Activated T-cell treated with anti-CD3 and anti-CD28 coated beads for 4 hours (primary cell): ENCODE measurements at regions not wholly inside any gene's neighbourhood (a gene's known extent, or its start where the extent isn't known, plus 50 kb on each side); places are given as distances from the start of the nearest gene placed in this dataset.

Source experiments
- DNase-seq: peaks from one replicate; pipeline ENCODE4 v3.0.0-alpha.2; 2020

DNA sequence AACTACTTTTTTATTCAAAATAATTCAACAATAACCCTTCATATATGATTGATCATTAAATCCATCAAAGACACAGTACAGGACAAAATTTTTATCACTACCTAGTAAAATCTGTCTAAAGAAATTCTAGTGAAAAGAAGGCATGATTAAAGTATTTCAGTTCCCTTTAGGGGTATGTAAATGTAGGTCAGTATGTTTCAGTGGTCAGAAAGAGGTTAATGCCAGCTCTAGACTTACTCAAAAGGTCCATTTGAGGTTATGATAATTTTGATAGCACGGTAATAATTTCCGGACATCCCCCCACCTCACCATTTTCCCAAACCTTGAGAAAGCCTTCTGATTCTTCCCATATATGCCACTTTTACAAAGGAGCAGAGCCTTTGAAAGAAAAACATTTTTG lies 193.5 kb upstream of the ID4 start:
- DNase-seq, result no peak

DNA sequence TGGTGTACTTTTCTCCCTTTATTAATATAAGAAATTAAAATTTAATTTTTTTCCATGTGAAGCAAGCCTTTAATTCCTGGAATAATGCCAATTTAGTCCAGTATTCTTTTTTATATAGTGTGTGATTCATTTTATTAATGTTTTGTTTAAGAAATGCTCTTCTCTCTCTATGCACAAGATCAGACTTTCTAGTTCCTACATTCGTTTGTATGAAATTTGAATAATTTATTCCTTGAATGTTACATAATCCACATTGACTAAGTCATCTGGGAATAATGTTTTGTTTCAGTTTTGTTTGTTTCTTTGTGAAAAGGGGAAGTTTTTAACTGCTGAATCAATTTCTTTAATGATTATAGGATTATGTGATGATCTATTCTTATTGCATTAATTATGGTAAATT lies 181.4 kb upstream of the ID4 start:
- no peak for DNase-seq

DNA sequence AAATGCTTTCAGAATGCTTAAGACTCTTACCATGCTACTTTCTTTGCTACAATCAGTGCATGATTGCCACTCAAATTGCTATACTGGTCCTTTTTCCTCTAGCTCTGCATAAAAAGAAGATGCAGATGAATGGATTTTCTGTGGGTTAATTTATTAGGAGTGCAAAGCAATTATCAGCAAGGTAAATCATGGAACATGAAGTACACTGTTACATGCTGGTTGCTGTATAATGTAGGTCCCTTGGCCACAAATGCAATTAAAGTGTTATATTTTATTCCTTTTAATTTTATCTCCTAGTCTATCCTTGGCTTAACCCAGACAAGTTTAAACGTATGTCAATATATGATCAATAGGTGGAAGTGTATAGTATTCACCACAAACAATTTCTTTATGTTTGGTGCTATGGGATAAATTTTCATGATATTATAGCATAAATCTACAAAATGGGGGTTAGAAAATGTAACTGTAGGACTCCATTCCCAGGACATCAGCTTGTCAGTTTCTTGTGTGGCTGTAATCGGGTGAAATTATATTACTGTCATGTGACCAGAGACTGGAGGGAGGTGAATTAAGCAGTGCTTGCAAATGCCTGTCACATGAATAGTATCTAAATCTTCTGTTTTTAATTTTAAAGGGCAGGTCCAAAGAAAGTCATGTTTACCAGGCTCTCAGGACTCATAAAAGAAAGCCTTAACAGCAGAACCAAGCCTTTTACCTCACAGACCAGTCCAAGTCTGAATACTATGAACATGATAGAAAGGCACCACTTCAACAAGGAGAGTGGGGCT lies 176.9 kb upstream of the ID4 start:
- DNase-seq, result no peak

DNA sequence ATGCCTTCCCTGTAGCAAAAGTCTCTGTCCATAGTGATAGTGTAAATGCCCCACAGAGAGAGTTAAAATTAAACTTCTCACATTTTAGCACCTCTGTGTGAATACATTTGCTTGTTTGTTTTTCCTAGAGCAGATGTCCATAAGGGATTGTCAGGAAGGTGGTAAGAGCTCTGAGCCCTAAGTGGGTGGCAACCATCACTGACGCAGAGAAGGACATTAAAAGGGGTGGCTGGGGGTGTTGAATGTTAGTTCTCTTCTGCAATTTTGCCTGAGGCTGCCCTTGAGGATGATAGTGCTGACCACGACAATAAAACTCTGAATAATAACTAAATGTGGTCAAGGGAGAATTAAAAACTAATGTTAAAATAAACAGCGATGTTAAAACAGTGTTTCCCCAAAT lies 174.3 kb upstream of the ID4 start:
- no peak for DNase-seq

DNA sequence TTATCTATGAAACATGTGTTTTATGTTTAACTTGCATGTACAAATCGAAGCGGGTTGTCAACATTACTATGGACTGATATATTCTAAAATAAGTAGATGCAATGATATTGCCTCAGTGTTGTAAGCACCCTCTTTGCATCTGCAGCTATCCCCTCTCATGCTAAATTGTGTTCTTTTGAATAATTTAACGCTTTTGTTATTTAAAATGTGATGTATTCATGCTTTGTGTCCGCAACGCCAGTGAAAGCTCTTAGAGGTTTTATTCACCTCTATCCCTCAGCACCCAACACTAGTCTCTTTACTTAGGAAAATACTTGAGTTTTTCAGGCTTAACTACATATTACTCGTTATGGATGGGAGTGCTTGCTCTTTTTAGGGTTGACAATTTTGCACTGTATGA lies 173.7 kb upstream of the ID4 start:
- DNase-seq, result no peak

DNA sequence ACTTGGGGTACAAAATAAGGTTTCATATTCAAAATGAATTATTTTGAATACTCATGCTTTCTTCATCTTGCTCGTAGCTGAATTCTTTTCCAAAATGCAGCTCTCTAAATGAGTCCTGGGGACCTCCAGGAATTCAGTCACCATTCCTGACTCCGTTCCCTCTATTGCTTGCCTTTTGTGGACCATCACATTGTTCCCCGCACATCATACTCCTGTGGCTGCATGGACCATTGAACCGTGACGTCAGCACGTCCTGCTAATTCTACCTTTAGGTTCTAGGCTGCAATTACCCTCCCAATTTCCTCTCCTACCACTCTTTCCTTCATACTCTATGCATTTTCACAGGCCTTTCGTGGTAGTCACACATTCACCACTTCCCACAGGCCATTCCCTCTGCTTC lies 173.1 kb upstream of the ID4 start:
- DNase-seq, result no peak

DNA sequence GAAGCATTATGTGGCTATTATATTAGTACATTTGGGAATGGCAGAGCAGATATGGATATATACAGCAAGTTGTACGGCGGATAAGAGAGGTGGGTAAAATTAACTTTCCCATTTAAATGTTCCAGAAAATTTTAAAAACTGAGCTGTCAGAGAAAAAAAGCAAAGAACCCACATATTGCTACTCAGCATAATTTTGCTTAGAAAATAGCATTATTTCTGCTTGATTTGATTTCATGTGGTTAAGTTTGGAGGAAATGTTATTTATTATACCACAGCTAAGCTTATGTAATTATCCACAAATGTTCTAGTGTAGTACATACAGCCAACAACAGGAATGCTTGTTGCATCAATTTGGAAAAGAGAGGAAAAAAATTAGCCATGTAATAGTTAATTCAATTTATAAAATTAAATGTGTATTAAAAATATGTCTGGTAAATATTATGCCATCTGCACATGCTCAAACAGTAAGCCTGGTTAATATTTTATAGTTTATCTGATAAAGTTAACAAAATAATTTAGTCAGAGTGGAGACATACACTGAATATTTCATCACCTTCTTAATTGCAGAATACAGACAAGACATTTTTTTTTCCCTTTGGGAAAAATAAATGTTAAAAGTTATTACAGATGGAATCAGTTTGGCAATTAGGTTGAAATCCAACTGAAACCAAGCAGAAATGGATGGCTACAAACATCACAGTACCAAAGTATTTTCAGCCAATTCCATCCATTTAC lies 172.1 kb upstream of the ID4 start:
- DNase-seq, result no peak

DNA sequence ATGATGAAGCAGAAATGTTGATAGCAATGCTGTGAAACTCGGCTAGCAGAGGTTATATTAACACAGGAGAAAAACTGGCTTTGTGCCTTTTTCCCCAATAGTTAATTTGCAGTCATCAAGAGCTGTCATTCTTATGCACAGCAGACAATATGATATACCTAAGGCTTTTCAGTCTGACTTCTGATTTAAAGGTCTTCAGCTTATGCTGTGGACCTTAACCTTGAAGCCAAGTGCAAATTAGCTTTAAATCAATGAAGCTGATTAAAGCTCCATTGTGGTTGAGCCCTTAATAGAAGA lies 171.6 kb upstream of the ID4 start:
- DNase-seq, result no peak

DNA sequence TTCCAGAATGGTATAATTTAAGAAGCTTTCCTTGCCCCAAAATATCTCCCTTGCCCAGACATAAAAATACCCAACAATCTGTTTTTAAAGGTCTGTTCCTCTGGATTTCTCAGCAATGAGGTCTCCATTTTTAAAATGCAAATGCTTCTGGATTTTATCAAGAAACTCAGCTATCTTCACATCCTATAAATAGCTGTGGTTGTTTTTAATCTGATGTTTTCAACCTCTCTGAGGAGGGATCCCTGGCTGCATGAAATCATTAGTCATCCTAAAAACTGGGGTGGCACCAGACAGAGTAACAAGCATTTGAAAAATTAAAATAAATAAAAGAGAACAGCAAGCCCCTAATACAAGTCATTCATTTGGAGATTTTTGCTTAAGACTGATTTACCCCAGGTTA lies 168.5 kb upstream of the ID4 start:
- no peak for DNase-seq

DNA sequence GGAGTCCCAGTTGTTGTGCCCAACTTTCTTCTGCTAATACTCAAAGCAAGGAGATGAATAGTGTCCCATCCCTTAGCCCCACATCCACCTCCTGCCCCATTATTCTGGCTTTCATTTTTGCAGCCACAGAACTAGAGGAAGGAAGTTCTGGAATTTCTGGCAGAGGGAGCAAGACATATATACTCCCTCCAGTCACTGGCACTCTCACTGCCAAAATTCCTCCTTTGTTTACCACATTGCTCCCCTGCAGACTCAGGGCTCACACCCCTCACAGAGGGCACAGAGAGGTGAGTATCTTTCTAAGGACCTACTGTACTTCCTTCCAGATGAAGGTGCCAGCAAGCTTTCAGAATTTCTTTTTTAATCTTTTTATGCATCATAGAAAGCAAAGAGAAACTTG lies 168.0 kb upstream of the ID4 start:
- DNase-seq, result no peak

DNA sequence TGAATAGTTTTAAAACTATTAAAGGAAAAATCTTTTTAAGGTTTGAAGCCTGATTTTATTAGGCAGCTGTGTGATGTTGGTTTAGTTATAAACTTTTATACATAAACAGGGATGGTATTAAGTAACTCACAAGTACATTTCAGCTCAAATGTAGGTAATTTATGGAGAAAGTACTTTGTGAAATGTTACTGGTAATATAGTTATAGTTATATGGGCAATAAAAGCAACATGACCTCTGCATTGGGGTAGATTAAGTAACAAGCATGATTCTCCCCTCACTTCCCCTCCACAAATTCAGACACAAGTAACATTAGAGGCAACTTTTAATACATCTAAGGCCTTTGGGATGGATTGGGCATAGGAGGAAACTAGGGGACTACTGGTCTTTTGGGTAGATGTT lies 154.3 kb upstream of the ID4 start:
- DNase-seq, result no peak

DNA sequence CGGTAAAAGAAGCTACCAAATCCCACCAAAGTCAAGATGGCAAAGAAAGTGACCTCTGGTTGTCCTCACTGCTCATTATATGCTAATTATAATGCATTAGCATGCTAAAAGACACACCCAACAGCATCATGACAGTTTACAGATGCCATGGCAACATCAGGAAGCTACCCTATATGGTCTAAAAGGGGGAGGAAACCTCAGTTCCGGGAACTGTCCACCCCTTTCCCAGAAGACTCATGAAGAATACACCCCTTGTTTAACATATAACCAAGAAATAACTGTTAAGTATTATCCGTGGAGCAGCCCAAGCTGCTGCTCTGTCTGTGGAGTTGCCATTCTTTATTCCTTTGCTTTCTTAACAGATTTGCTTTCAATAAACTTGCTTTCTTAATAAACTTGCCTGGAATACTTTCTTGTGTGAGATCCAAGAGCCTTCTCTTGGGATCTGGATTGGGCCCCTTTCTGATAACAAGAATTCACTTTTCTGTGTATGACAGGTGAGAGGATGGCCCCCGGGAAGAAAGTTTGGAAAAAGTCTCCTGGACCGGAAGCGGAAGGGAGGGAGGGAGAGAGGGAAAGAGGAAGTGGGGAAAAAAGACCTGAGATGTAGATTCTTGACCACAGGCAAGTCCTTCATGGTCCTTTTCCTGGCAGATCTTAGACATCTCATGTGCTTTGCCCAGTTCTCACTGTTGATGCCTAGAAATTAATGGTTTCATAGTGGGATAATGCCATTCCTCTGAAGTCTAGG lies 146.7 kb upstream of the ID4 start:
- DNase-seq, result no peak

DNA sequence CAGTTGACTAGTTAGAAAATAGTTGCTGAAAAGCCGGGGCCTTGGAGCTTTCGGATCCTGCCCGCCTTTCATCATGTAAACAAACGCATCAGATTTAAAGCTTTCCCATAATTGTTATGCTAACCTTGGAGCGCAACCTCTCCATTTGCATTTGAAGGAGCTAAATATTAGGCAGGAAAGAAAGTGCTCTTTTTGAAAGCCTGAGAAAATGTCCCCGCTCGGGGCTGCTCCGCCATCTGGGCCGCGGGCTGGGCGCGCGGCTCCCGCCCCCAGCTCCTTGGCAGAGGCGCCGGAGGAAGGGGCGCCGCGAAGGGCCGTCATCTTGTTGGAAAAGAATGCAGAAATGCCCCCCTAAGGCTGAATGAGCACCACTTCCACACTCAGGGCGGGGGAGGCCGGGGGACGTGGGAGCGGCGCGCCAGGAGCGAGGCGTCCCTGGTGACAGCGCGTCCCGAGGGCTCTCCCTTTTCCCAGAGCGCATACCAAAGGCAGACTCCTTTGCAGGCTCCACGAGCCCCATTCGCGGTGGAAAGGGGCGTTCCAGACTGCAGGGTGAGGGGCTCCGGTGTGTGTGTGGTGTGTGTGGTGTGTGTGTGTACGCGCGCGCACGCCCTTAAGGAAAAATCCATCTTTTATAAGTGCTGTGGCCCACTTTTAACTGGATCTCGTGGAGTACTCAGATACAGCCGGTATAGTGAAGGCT lies 145.6 kb upstream of the ID4 start:
- no peak for DNase-seq

DNA sequence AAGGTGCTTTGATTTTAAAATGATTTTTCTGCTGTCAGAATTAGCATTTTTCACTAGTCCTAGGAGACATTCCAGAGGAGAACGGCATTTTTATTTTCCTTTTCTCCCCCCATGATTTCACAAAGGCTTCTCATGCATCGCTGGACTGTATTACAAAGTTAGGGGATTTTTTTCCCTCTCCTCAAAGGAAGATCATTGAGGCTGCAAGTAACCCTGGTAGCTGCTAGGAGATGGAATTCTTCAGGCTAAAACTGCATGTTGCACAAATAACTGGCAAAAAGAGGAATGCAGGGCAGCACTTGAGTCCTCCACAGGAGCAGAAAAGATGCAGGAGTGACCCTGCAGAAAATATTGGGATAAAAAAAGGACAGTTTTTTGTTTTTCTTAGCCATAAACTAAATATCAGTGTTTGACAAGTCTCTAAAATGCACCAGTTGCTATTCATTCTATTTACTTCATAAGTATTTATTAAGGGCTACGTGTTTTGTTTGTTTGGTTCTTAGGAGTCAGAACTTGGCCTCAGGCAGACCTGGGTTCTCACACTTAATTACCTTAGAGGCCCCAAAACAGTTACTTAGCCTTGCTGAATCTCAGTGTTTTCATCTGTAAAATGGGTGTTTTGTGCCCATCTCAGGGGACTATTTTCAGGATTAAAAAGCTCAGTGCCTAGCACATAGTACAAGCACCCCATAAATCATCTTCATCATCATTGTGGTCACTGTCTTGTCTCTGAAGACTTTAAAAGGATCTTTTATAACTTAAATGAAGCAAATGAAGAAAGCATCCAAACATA lies 144.5 kb upstream of the ID4 start:
- no peak for DNase-seq

DNA sequence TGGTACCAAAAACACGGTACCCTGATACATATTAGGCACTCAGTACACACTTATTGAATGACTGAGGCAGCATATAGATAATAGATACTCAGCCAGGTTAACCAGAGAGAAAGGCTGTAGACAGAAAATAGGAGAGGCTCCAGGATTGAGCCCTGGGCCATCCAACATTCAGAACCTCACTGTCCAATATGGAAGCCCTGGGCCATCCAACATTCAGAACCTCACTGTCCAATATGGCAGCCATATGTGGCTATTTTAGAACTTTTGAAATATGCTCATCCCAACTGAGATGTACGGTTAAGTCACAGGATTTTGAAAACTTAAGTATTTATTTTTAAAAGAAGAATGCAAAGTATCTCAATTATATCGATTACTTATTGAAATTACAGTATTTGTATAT lies 142.5 kb upstream of the ID4 start:
- no peak for DNase-seq

DNA sequence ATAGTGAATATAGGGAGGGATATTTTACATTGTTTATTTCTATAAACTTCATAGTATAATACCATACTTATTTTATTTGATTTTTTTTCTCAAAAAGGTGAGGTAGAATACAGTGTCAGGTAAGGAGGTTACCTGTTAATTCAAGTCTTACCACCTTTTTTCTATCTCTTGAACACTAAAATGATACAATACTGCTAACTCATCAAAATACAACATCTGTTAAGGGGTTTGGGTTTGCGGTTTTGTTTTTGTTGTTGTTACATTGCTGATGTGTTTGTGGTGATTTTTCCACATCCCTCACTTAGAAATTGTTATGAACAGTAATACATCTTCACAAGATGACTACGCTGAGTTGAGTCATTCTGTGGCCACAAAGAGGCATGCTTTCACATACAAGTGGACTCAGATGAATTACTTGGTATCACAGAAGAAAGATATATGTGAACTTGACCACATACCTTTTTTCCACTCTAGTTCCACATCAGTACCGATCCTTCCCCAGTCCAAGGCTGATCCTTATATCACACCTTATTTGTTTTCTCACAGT lies 139.4 kb upstream of the ID4 start:
- no peak for DNase-seq

DNA sequence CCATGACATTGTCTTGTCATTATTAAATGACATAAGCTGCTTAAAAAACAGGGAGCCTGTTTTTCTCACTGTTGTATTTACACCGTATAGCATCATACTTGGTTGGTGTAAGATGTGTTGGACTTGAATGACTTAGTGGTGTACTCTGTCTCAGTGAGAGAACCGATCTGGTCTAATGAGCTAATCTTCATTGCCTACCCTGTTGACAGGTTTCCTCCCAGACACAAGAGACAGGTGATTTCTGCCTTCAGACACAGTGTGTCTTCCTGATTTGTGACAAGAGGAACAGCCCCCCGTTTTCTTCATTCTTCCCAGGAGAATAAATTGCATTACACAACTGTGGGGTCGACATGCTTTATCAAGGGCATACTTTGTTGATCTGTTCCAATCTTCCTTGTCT lies 137.2 kb upstream of the ID4 start:
- DNase-seq, result no peak

DNA sequence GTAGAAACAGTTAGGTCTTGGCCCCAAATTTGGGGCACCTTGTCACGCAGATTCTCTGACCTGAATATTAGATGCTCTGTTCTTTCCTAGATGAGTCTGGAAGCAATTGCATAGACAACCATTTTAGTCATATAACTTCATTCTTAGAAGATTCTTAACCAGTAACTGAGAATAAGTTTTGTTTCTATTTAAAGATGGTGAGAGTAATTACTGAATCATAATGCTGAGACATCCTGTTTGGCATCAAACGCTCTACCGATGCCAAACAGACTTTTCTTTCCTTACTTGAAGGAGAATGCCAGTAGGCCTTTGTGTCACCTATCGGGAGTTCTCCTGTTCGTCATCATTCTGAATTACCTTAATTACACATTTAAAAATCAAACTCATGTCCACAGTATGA lies 131.6 kb upstream of the ID4 start:
- DNase-seq, result no peak

DNA sequence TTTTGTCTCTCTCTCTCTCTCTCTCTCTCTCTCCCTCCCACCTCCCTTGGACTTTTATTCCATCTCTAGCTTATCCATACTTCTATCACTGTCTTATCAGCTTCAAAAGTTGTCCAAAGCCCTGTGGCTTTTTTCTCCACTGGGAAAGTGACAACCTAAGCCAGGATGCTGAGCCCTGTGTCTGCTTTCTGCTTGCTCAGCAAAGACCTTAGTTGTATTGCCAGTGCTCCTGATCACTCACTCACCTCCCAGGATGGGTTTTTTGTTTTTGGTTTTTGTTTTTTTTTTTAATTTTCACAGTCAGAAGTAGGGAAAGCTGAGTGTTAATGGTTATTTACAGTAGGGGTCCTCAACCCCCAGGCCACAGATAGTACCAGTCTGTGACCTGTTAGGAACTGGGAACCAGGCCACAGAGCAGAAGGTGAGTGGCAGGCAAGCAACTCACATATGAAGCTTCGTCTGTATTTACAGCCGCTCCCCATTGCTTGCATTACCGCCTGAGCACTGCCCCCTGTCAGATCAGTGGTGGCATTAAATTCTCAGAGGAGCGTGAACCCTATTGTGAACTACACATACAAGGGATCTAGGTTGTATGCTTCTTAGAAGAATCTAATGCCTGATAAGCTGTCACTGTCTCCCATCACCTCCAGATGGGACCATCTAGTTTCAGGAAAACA lies 125.0 kb upstream of the ID4 start:
- no peak for DNase-seq

DNA sequence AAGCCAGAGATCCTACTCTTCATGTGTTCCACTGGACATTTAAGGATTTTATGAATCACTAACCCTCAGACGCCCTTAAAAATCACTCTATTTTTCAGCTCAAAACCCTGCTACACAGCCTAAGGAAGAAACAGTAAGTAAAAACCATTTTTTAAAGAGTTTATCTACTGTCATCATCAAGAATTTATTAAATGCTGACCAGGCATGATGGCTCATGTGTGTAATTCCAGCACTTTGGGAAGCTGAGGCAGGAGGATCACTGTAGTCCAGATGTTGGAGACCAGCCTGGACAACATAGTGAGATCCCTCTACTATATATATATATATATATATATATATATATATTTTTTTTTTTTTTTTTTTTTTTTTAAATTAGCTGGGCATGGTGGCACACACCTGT lies 124.2 kb upstream of the ID4 start:
- no peak for DNase-seq

DNA sequence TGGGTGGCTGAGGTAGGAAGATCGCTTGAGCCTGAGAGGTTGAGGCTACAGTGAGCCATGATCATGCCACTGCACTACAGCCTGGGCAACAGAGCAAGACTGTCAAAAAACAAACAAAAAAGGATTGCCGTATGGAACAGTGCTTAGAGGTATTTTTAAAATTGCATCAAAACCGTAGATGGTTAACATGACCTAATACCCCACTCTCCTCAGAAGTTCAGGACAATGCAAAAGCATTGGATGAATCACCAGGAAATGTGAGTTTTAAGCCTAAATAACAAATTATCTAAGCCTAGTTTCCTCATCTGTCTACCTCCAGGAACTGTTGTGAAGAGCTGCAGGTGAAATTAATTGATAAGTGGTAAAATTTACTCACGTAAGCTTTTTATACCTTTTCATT lies 123.8 kb upstream of the ID4 start:
- DNase-seq, result no peak

DNA sequence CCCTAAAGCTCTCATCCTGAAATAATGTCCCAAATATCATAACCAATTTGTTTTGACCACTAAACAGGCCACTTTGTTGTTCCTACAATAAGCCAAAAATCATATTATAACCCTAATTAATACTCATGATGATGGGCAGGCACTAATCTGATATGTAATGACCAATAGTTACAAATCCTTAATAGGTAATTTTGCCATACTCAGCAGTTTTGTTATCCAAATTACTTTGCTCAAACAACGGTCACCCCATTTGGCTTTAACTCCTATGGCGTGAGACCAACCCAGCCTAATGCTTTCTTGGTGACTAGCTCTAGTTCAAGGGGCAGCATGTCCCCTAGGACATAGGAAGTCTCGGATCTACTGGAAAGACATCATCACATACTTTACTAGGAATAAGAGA lies 123.2 kb upstream of the ID4 start:
- no peak for DNase-seq
